ENCODE measurements at regions not wholly inside any gene's neighbourhood (a gene's known extent, or its start where the extent isn't known, plus 50 kb on each side); places are given as distances from the start of the nearest gene placed in this dataset.

- no peak overlapping the region for H3K27ac ChIP-seq (ENCODE audit: low read depth in 1 of 2, low read length in 2 of 2)
- no peaks in the 10 kb centered on the region for H3K36me3 ChIP-seq (ENCODE audit: control insufficient read depth in 4 of 4, insufficient read depth in 3 of 4, low read depth in 1 of 4, low read length in 3 of 4)
- no peaks in the 10 kb centered on the region for H3K27me3 ChIP-seq (ENCODE audit: control insufficient read depth in 4 of 4, insufficient read depth in 4 of 4, low read length in 3 of 4)
- no peak for DNase-seq (ENCODE audit: low spot score)
- no peak overlapping the region for H3K4me3 ChIP-seq (ENCODE audit: low read depth in 1 of 3, low read length in 3 of 3)
- H3K9me3 ChIP-seq (ENCODE audit: control insufficient read depth in 4 of 4, low read length in 3 of 4), result no peaks in the 10 kb centered on the region
- TF ChIP-seq RAD21 (IDR thresholded peaks at IDR 0.05) (no peak), FOXA1 (IDR thresholded peaks at IDR 0.05) (no peak), CTCF (IDR thresholded peaks at IDR 0.05; ENCODE audit: low read depth, low read length, missing input control) (no peak), REST (IDR thresholded peaks at IDR 0.05) (no peak), SP1 (IDR thresholded peaks at IDR 0.05) (no peak), YY1 (IDR thresholded peaks at IDR 0.05) (no peak), HNF4G (IDR thresholded peaks at IDR 0.05) (no peak), TAF1 (conservative IDR thresholded peaks at IDR 0.05) (no peak), EGR1 (IDR thresholded peaks at IDR 0.05; ENCODE audit: low read depth in 2 of 2) (no peak), MAX (IDR thresholded peaks at IDR 0.05) (no peak), RXRA (IDR thresholded peaks at IDR 0.05) (no peak), ATF3 (IDR thresholded peaks at IDR 0.05) (no peak), FOXA2 (IDR thresholded peaks at IDR 0.05) (no peak), JUND (IDR thresholded peaks at IDR 0.05) (no peak), NR2F2 (IDR thresholded peaks at IDR 0.05) (no peak), HNF4A (conservative IDR thresholded peaks at IDR 0.05) (no peak), ZBTB33 (IDR thresholded peaks at IDR 0.05) (no peak), GABPA (IDR thresholded peaks at IDR 0.05 in 1 of 2, conservative IDR thresholded peaks at IDR 0.05 in 1 of 2) (no peak)
- H3K9ac ChIP-seq (ENCODE audit: low read depth in 1 of 2, low read length in 2 of 2), result no peak overlapping the region
- 77% methylated on average over 2 of the region's 2 CpGs for WGBS
- no peaks in the 10 kb centered on the region for H3K4me1 ChIP-seq (ENCODE audit: control insufficient read depth in 4 of 4, insufficient read depth in 4 of 4, low read length in 3 of 4)
These were observed 452.4 kb upstream of the AKR1E2 start for GRCh38 chr10:4373612-4374011.

Data from liver (tissue), 8 donors.